PC-9 (cell line): ENCODE measurements at regions not wholly inside any gene's neighbourhood (a gene's known extent, or its start where the extent isn't known, plus 50 kb on each side); places are given as distances from the start of the nearest gene placed in this dataset.

Source experiments
- BruUV-seq: library from RNA; stranded (reverse); fragments of 400-500 nt; replicated peaks from 2 replicates; lab custom pipeline; 2021; lab: Mats Ljungman, UMichigan
- CTCF ChIA-PET: fragments of 300-600 bp; sonication (Branson Sonifier 250); formaldehyde crosslinking; loops from one replicate; lab custom pipeline; 2022; ENCODE audit warnings: antibody characterized with exemption; lab: Charles Lee
- POLR2A ChIA-PET: fragments of 300-600 bp; sonication (Branson Sonifier 250); formaldehyde crosslinking; loops from one replicate; lab custom pipeline; 2022; ENCODE audit warnings: antibody characterized with exemption; ENCODE audit not compliant: unreplicated experiment; lab: Charles Lee
- DNase-seq, 2 experiments: peaks; one replicate each; pipeline versions ENCODE4 v3.0.0 to v3.0.0-alpha.2; 2015 to 2022; ENCODE audit warnings: mixed read lengths in 1 of 2
- H2AFZ ChIP-seq: fragments of 200-600 bp; sonication (generic); 2 replicates; pipeline ENCODE4 v1.8.1; 2017; ENCODE audit warnings: antibody characterized with exemption
- H3F3A ChIP-seq: fragments of 200-600 bp; sonication (generic); 2 replicates; pipeline ENCODE4 v1.8.1; 2017; ENCODE audit warnings: antibody characterized with exemption, mild to moderate bottlenecking, low read depth; ENCODE audit not compliant: insufficient read depth
- H3K27ac ChIP-seq: fragments of 200-600 bp; sonication (generic); 2 replicates; pipeline ENCODE4 v1.6.1; 2016; ENCODE audit warnings: mixed run types
- H3K27me3 ChIP-seq: fragments of 200-600 bp; sonication (generic); 2 replicates; pipeline ENCODE4 v1.6.1; 2016; ENCODE audit warnings: low read depth, mixed run types; ENCODE audit not compliant: insufficient read depth
- H3K36me3 ChIP-seq: fragments of 200-600 bp; sonication (generic); 2 replicates; pipeline ENCODE4 v1.6.1; 2016; ENCODE audit warnings: low read depth, mixed run types
- H3K4me1 ChIP-seq: fragments of 200-600 bp; sonication (generic); replicated peaks from 2 replicates; pipeline ENCODE4 v1.6.1; 2016; ENCODE audit warnings: mixed run types; ENCODE audit not compliant: insufficient read depth
- H3K4me2 ChIP-seq: fragments of 200-600 bp; sonication (generic); 2 replicates; pipeline ENCODE4 v1.6.1; 2017; ENCODE audit warnings: mixed run types
- H3K4me3 ChIP-seq: fragments of 200-600 bp; sonication (generic); 2 replicates; pipeline ENCODE4 v1.6.1; 2016; ENCODE audit warnings: mixed run types
- H3K79me2 ChIP-seq: fragments of 200-600 bp; sonication (generic); 2 replicates; pipeline ENCODE4 v1.6.1; 2017; ENCODE audit warnings: low read depth, mixed run types
- H3K9me2 ChIP-seq: fragments of 200-600 bp; sonication (generic); 2 replicates; pipeline ENCODE4 v1.8.1; 2017; ENCODE audit warnings: mild to moderate bottlenecking; ENCODE audit not compliant: insufficient read depth
- H3K9me3 ChIP-seq: fragments of 200-600 bp; sonication (generic); 2 replicates; pipeline ENCODE4 v1.8.1; 2016; ENCODE audit warnings: low read depth; ENCODE audit not compliant: insufficient read depth
- H4K20me1 ChIP-seq: fragments of 200-600 bp; sonication (generic); 2 replicates; pipeline ENCODE4 v1.8.1; 2017; ENCODE audit not compliant: insufficient read depth
- EZH2 ChIP-seq: fragments of 200-600 bp; sonication (generic); IDR thresholded peaks from 2 replicates; pipeline ENCODE4 v1.8.0; 2017; ENCODE audit warnings: antibody characterized with exemption, low read depth
- intact Hi-C: fragments of 100-400 bp; cut with micrococcal nuclease; formaldehyde crosslinking; loops from one replicate; pipeline ENCODE4 v1.10.0; 2022; ENCODE audit not compliant: unreplicated experiment
- microRNA-seq: library from miRNA; unstranded; fragments of <30 nt; microRNA quantifications from one replicate; pipeline ENCODE4 v1.2.0, GENCODE V29; 2021; ENCODE audit warnings: borderline number of aligned reads, borderline replicate concordance
- TF ChIP-seq, protein P1 (sequence below): fragments of 200-600 bp; sonication (generic); conservative IDR thresholded peaks from 2 replicates; pipeline ENCODE4 v1.6.1; 2017; ENCODE audit warnings: mixed run types, antibody characterized with exemption, mild to moderate bottlenecking, moderate library complexity

DNA sequence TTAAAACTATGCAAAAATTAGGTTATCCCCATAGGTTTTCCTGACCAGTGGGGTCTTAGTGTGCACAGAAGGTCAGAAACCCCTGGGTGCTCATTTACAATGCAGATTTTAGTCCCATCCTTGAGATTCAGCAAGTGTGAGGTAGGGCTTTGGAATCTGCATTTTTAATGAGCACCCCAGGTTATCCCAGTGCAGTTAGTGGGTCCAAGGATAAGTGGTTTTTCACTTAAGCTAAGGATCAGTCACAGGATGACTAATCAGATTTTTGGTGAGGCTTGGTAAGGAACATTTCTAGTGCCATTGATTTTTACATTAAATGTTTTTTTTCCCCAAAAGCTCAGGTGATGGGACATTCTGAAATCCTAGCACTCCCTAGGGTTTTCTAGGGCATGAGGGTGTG, 50.7 kb upstream of the MGAT5 start:
- no peak overlapping the region for H2AFZ ChIP-seq
- CTCF ChIA-PET, result interaction anchor here (0.5 kb wide), 1 partner anchor 65 kb away, joined by 3 read pairs; no protein-coding TSS in a partner anchor
- no peak for DNase-seq

More for the DNA sequence above, 50.7 kb upstream of the MGAT5 start:
- Histone ChIP-seq H3K9me2 (no peaks in the 10 kb centered on the region), H3K4me3 (no peak overlapping the region), H3K27me3 (no peaks in the 10 kb centered on the region), H3K4me2 (no peak overlapping the region), H3K27ac (no peak overlapping the region), H3K9me3 (no peaks in the 10 kb centered on the region), H3K4me1 (no peaks in the 10 kb centered on the region), H3K79me2 (no peaks in the 10 kb centered on the region), H3F3A (no peaks in the 10 kb centered on the region), H4K20me1 (no peaks in the 10 kb centered on the region), H3K36me3 (no peaks in the 10 kb centered on the region)
- POLR2A ChIA-PET, result interaction anchor here (0.6 kb wide), 1 partner anchor 32 kb away, joined by 4 read pairs; no protein-coding TSS in a partner anchor
- intact Hi-C loops, result no loop called here
- TF ChIP-seq, protein P1, sequence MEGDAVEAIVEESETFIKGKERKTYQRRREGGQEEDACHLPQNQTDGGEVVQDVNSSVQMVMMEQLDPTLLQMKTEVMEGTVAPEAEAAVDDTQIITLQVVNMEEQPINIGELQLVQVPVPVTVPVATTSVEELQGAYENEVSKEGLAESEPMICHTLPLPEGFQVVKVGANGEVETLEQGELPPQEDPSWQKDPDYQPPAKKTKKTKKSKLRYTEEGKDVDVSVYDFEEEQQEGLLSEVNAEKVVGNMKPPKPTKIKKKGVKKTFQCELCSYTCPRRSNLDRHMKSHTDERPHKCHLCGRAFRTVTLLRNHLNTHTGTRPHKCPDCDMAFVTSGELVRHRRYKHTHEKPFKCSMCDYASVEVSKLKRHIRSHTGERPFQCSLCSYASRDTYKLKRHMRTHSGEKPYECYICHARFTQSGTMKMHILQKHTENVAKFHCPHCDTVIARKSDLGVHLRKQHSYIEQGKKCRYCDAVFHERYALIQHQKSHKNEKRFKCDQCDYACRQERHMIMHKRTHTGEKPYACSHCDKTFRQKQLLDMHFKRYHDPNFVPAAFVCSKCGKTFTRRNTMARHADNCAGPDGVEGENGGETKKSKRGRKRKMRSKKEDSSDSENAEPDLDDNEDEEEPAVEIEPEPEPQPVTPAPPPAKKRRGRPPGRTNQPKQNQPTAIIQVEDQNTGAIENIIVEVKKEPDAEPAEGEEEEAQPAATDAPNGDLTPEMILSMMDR, result no peak
- no peak for TF ChIP-seq EZH2
- no TSS peak for BruUV-seq

Small RNA genes in the stretch of these regions (microRNA-seq; reads per million reads assigned to microRNA genes)
- 11.4 reads per million, percentile 20 among the genes with 10 or more reads in this experiment for gene MIR3679
